NCI-H2227 (cell line): ENCODE measurements at regions not wholly inside any gene's neighbourhood (a gene's known extent, or its start where the extent isn't known, plus 50 kb on each side); places are given as distances from the start of the nearest gene placed in this dataset.
"Not testable (repeated sequence)": the region's sequence is repeated elsewhere in the genome, so short reads cannot be mapped to it uniquely, and the experiment has no call there.

Experiments
- DNase-seq: peaks from one replicate; lab custom pipeline; 2025; ENCODE audit not compliant: unreplicated experiment; lab: John Stamatoyannopoulos, UW

DNA sequence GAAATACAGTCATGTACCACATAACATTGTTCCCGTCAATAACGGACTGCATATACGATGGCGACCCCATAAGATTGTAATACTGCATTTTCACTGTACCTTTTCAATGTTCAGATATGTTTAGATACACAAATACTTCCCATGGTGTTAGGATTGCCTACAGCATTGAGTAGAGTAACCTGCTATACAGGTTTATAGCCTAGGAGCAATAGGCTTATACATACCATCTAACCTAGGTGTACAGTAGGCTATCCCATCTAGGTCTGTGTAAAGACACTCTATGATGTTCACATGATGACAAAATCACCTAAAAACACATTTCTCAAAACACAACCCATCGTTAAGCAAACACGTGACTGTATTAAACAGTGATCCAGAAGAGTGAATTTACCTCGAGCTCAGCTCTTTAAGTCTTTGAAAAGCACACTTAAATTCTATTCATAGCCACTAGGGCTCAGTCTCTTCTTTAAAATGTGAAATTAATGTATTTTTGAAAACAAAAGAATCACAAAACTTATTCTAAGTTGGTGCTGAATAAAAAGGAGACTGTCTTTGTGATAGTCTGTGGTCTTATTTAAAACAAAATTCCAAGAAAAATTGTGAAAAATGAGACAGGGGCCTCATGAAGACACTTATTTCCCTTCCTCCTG is 239.1 kb upstream of the ARID2 start:
- DNase-seq = no peak

DNA sequence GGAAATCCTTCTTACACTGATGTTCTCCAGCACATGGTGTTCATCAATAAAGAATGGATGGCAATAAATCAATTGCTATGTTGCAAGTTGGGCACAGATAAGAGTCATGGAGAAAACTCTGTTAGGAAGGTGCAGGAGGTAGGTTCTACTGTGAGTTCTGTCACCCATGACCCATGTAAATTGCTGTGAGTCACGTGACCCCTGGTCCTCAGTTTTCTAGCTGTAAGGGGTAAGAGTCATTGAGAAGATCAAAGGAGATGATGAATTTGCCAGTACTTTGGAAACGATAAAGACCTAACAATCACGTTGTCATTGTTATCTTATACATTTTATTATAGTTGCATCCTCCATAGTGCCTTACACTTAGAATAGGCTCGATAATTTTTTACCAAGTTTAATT is 235.2 kb upstream of the ARID2 start:
- no peak for DNase-seq

DNA sequence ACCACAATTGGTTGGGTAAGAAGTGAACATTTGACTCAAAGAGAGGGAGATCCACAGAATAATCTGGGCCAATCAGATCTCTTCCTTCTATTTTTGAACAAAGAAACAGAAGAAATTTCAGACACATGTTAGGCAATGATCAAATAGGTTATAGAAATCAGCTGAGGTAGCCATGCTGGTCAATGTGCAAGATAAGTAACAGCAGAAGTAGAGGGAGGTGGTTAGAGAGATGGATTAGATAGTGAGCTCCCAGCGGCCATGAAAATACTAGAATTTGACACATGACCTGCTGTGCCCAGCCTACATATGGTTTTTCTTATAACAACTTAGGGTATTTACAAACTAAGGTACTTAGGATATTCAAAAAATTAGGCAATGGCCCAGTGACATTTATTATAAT is 230.9 kb upstream of the ARID2 start:
- no peak for DNase-seq

DNA sequence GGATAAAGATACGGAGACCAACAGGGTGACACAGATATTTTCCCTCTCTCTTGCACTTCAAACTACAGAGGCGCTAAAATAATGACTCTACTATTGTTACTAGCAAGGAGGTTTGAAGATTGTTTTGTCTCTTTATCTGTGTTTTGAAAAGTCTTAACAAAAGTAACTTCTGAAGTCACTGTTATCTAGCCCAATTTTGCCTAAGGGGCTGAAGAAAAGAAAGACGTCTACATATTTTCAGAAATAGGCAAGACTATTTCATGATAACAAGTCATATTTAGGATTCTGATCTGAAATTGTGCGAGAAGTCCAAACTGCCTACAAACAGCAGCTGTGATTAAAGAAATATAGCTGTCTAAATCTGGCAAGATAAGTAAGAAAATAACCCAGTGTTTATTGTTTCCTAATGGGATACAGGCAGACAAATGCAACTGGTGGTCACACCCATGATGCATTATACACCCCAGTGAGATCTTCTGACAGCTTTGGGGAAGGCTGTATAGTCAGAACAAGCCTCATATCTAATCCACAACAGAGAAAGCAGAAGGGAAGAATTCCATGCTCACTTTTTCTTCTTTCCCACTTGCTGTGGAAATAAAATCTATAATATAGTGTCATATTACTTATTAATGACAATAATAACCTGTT is 226.9 kb upstream of the ARID2 start:
- no peak for DNase-seq

DNA sequence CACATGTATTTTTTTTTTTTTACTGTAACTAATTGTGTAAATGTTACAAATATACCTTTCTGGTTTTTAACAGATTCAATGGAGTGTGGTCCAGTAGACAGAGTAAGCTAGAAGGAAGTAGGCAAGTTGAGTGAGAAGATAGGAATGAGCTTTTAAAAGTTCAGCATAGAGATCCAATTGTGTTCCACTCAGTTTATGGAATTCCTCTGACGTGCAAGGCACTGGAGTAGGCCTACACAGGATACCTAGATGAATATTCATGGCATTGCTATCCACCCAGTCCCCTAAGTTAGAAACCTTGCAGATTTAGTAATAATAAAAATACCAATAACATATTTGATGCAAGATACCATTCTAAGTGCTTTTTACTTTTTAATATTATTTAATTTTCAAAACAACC is 225.6 kb upstream of the ARID2 start:
- DNase-seq = no peak

DNA sequence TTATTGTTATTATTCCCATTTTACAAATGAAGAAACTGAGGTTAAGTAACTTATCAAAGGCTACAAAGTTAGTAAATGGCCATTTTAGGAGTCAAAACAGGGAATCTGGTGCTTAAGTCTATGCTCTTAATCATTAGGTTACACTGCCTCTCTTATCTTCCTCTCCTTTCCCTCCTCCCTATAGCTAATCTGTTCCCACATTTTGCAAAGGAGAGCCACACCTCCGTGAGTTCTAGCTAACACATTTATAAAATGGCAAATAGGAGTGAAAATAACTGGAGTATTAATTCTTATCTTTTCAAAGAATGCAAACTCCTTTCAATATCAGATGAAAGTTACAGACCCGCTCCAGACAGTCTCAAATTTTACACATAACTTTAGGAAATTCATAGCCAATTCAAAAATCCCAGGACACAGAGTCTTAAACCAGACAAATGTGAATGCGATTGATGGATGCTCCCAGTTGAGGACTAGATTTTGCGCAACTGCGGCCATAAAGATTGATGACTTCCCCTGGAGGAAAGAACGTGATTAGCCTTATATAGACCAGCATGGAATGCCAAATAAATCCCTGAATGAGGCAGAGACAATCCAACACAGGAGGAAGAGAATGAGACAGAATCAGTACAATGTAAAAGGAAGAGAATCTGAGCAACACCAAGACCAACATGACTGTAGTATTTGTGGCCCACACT is 225.0 kb upstream of the ARID2 start:
- DNase-seq = no peak

DNA sequence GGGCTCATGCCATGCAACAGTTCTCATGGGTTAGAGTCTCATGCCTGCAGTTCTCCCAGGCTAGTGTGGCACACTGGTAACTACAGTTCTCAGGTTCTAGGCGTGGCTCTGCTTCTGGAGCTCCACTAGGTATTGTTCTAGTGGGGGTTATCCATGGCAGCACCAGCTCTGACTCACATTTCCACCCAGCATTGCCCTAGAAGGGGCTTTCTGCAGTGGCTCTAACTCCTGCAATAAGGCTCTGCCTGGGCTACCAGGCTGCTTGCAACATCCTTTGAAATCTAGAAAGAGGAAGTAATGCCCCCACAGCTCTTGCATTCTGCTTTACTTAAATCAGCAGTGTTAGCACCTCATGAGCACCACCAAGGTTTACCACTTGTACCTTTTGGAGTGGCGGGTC is 220.3 kb upstream of the ARID2 start:
- DNase-seq = no peak

DNA sequence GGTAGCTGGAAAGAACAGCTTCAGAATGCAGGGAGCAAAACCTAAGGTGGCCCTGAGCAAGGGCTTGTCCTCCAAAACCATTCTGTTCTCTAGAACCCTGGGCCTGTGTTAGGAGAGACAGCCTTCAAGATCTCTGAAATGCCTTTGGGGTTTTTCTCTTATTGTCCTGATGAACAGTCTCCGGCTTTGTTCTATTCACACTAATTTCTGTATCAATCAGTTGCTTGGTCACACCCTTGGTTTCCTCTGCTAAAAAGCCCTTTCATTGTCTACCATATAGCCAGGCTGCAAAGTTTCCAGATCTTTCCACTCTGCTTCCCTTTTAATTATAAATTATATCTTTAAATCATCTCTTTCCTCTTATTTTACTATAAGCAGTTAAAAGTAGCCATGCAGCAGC is 219.9 kb upstream of the ARID2 start:
- DNase-seq = no peak

DNA sequence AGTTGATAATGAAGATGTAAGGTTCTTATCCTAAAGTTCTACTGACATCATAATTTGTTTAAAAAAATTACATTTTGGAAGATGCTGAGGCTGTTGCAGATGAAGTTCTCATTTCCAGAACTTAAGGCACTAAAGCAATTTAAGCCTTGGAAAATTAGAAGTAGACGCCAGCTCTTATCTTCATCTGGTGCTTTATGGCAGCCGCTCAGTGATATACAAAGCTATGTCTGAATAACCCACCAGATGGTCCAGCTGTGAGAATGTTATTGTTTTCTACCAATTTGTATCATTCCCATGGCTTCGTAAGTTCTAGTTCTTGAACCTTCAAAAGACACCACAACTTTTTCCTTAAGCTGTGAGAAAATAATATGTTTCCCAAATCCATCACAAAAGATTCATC is 212.1 kb upstream of the ARID2 start:
- DNase-seq = no peak

DNA sequence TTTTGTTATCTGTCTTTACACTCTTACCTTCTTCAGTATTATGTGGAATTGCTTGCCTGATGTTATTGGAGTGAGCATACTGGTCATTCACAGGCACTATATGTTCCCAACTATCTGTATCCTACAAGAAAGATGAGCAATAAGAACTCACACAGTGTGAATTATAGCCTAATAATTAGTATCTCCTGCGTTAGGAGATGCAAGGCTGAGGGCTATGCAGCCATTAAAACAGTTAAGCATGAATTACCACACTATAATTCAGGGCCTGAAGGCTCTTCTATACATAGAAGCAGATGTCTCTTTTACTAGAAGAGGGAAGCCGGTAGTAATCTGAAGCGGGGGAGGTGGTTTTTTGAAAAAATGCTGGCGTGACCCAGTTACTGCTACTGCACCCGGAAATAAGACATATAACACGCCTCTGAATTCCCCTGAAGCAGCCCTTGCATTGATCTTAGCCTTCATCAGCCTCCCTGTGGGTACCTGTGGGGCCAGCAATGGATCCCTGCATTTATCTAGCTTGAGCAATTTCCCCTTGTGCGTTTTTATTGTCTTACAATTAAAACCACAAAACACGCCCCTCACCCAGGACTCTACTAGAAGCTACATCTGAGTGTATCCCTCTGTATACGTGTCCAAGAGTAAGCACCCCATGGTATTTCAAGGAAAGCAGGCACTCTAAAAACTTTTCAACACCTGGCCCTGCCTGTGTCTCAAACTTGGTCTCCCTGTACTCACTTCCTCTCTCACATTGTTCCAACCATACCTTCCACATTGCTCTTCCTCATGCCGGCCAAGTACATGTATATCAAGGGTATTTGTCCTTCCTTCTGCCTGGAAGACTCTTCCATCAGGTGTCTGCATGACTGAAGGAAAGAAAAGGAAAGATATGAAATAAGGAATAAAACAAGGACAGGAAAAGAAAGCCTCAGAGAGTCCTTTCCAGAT is 210.9 kb upstream of the ARID2 start:
- peak; percentile 4 for DNase-seq

DNA sequence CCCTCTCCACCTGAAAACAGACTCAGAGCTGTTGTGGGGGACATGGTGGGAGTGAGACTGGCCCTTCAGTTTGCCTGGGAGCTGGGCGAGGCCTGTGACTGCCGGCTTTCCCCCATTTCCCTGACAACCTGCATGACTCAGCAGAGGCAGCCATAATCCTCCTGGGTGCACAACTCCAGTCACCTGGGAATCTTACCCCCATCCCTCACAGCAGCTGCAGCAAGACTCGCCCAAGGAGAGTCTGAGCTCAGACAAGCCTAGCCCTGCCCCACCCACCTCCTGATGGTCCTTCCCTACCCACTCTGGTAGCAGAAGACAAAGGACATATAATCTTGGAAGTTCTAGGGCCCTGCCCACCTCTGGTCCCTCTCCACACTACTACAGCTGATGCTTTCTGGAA is 207.3 kb upstream of the ARID2 start:
- DNase-seq = no peak

DNA sequence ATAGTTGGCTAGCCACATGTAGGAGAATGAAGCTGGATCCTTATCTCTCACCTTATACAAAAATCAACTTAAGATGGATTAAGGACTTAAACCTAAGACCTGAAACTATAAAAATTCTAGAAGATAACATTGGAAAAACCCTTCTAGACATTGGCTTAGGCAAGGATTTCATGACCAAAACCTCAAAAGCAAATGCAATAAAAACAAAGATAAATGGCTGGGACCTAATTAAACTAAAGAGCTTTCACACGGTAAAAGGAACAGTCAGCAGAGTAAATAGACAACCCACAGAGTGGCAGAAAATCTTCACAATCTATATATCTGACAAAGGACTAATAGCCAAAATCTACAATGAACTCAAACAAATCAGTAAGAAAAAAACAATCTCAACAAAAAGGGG is 202.7 kb upstream of the ARID2 start:
- not testable (repeated sequence) for DNase-seq

DNA sequence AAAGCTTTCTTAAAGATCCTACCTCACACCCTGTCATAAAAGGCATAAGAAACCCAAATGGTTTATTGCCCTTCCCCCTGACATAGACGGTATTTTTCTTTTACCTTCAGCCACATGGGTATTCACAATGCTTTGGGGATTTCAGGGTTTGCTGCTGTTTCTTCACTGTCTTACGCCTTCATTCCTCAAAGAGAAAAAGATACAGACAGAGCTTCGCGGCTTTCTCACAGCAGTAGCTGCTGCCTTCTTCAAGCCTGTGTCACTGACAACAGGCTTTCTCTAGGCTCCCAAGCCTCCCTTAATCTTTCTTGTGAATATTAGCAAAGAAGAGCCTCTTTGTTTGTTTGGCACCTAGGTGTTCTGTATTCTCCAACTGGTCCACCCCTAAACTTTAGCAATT is 197.4 kb upstream of the ARID2 start:
- DNase-seq = no peak

DNA sequence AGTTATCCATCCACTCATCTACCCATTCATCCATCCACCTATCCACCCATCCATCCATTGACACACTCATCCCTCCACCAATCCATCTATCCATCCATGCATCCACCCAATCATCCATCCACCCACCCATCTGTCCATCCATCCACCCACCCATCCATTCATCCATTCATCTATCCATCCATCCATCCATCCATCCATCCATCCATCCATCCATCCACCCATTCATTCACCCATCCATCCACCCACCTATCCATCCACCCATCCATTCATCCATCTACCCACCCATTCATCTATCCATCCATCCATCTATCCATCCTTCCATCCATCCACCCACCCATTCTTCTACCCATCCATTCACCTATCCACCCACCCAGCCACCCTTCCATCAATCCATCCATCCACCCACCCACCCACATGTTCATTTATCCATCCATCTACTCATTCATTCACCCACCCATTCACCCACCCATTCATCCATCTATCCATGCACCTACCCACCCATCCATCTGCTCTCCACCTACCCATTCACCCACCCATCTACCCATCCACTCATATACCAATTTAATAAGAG is 193.8 kb upstream of the ARID2 start:
- no peak for DNase-seq

DNA sequence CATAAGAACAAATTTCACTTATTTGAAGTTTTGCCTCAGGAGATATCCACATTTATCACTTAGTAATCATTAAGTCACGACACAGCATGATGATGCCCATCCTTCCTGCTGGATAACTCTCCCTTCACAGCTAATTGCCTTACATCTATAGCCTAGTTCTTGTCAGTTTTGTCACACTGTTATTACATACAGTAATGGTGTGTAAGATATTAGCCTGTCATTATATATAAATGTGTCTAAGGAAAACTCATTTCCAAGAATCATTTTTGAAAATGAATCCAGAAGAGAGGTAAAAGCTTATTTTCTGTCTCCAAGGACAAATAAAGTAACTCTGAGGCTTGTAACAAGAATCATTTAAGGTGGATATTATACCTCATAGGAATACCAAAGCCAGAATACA is 193.2 kb upstream of the ARID2 start:
- no peak for DNase-seq

DNA sequence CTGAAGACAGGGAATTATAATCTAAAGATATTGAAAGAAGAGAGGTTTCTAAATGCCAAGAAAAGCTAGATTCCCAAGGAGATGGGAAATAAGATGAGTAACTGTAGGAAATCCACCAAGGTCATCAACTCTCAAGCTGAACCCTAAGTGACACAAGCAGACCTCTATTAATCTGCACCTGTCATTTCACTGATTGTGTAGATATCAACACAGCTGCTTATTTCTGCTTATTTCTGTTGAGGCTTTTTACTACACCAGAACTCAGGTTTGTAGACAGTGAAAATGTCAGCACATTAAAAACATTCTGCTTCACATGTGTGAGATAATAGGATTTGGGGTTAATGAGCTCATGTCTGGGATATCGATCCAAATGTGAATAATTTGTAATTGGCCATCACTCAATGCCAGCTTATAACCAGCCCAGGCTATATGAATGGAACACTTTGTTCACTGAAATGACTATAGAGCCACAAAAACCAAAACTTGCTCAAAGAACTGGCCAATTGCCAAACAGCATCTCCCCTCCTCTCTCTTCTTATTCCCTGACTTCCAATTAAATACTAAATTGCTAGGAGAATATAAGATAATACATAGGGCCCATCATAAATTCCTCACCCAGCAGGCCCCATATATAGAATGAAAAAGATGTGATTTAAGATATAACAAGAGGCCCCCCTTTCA is 188.7 kb upstream of the ARID2 start:
- no peak for DNase-seq

DNA sequence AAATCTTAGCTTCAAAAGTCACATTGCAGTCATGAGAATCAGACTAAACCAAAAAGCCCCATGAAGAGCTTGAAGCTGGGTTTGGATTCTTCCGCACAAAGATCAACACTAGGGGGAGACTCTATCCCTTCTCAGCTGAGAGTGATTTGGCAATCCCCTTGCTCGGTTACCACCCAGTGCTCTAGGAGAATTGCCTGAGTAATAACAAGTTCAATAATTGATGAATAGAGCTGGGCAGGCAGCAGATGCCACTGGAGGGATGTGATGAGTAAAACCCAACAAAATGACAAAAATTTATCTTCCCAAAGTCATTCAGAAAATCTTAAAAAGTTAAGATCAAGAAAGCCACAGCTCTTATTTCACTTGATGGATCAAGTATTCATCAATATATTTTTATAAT is 185.6 kb upstream of the ARID2 start:
- DNase-seq = peak; percentile 28

DNA sequence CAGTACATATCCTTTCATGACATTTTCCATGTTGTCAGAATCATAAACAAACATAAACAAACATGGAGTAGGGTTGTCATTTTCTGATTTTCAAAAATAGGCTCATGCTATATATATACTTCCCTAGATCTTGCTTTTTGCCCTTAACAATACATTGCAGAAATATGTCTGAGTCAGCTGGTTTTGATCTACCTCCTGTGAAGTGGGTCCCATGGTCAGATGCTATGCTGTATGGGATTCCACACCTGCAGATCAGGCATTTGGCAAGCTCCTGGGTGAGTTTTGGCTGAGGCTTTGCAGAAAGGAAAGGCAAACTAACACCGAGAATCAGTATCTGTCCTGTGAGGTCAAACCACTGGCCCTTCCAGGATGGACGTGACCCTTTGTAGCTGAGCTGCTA is 183.0 kb upstream of the ARID2 start:
- DNase-seq = no peak

DNA sequence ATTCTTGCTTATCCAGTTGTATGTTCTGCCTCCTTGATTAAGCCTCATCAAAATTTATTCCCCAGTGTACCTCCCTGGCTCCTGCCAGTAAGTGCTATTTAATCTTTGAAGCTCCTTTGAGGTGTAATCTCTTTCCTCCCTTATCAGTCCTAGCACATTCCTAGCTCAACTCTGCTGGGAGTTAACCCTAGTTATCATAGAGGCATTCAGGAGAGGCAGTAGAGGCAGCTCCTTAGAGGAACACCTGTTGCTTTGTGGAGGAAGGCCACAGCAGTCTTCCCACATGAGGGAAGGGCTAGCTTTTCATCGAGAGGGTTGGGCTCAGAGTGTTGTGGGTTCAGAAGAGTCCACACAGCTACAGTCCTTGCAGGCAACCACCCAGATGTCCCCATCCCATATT is 182.4 kb upstream of the ARID2 start:
- no peak for DNase-seq

DNA sequence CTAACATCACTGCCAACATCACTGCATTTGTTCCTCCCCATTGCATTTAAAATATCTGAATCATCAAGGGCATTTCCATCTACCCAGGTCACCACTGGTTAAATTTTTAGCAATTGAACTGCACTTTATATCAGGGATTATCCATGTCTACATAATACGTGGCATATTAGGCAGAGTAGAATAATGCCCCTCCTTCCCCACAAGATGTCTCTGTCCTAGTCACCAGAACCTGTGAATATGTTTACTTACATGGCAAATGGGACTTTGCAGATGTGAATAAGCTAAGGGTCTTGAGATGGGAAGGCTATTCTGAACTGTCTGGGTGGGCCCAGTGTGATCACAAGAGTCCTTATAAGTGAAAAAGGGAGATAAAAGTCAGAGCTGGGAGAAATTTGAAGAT is 181.7 kb upstream of the ARID2 start:
- DNase-seq = no peak

DNA sequence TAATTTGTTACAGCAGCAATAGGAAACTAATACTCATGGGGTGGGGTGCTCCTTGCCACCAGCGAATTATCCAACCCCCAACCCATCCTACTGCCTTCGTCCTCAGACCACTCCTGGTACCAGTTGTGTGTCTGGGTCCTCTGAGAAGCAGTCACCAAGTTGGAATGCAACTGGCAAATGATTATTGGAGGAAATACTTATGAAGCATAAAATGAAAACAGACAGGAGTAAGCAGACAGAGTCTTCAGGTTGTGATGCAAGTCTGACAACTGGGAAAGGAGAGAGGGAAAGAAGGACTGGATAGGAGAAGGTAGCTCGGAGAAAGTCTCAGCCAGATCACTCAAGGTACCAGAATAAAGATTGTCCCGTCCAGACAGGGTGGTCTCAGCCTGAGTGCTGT is 181.1 kb upstream of the ARID2 start:
- no peak for DNase-seq
